ENCODE measurements at regions not wholly inside any gene's neighbourhood (a gene's known extent, or its start where the extent isn't known, plus 50 kb on each side); places are given as distances from the start of the nearest gene placed in this dataset.

DNA sequence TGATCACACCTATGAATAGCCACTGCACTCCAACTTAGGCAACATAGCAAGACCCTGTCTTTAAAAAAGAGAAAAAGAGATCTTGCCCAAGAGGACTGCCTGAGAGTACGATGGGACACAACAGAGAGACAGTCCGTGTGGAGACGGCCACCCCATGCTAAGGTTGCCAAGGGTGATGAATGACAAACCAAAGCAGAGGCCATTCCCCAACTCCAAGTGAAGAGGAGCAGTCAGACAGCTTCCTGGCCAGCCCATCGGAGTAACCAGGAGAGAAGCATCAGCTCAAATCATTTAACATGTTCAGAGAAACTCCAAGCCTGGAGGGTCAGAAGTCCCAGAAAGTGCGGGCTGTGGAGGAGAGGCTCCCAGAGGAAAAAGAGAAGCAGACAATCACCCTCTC, 63.9 kb upstream of the SUB1 start:
- no peak for TF ChIP-seq POLR2A (IDR thresholded peaks at IDR 0.05)
- TF ChIP-seq, protein P1, sequence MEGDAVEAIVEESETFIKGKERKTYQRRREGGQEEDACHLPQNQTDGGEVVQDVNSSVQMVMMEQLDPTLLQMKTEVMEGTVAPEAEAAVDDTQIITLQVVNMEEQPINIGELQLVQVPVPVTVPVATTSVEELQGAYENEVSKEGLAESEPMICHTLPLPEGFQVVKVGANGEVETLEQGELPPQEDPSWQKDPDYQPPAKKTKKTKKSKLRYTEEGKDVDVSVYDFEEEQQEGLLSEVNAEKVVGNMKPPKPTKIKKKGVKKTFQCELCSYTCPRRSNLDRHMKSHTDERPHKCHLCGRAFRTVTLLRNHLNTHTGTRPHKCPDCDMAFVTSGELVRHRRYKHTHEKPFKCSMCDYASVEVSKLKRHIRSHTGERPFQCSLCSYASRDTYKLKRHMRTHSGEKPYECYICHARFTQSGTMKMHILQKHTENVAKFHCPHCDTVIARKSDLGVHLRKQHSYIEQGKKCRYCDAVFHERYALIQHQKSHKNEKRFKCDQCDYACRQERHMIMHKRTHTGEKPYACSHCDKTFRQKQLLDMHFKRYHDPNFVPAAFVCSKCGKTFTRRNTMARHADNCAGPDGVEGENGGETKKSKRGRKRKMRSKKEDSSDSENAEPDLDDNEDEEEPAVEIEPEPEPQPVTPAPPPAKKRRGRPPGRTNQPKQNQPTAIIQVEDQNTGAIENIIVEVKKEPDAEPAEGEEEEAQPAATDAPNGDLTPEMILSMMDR (IDR thresholded peaks at IDR 0.05 in 8 of 11, conservative IDR thresholded peaks at IDR 0.05 in 3 of 11): no peak
